ENCODE measurements at regions not wholly inside any gene's neighbourhood (a gene's known extent, or its start where the extent isn't known, plus 50 kb on each side); places are given as distances from the start of the nearest gene placed in this dataset.
"Not testable (repeated sequence)": the region's sequence is repeated elsewhere in the genome, so short reads cannot be mapped to it uniquely, and the experiment has no call there.

- DNase-seq, result no peak
Measured at GRCh38 chrX:8105531-8105930, 65.5 kb downstream of the VCX2 start.

GRCh38 chrX:8103655-8104054 lies 67.4 kb downstream of the VCX2 start:
- no peak for DNase-seq

GRCh38 chrX:8091510-8091909 lies 79.6 kb downstream of the VCX2 start:
- no peak for DNase-seq

GRCh38 chrX:8090906-8091305 lies 80.2 kb downstream of the VCX2 start:
- no peak for DNase-seq

GRCh38 chrX:8090482-8090881 lies 80.6 kb downstream of the VCX2 start:
- no peak for DNase-seq

- no peak for DNase-seq
Measured at GRCh38 chrX:8089141-8089540, 81.9 kb downstream of the VCX2 start.

- DNase-seq, result no peak
Measured at GRCh38 chrX:8084006-8084405, 87.1 kb downstream of the VCX2 start.

GRCh38 chrX:8083286-8083685 lies 87.8 kb downstream of the VCX2 start:
- no peak for DNase-seq

- DNase-seq, result no peak
Measured at GRCh38 chrX:8075636-8076035, 95.4 kb downstream of the VCX2 start.

- no peak for DNase-seq
Measured at GRCh38 chrX:8067754-8068462, 103.2 kb downstream of the VCX2 start.

- DNase-seq, result no peak
Measured at GRCh38 chrX:8052909-8053308, 118.2 kb downstream of the VCX2 start.

- DNase-seq, result no peak
Measured at GRCh38 chrX:8049827-8050226, 121.2 kb downstream of the VCX2 start.

GRCh38 chrX:8048466-8048865 lies 121.3 kb upstream of the PNPLA4 start:
- no peak for DNase-seq

- DNase-seq, result no peak
Measured at GRCh38 chrX:8044947-8045346, 117.7 kb upstream of the PNPLA4 start.

- DNase-seq, result no peak
Measured at GRCh38 chrX:8043546-8043945, 116.3 kb upstream of the PNPLA4 start.

GRCh38 chrX:8043121-8043520 lies 115.9 kb upstream of the PNPLA4 start:
- no peak for DNase-seq

GRCh38 chrX:8042304-8042703 lies 115.1 kb upstream of the PNPLA4 start:
- no peak for DNase-seq

GRCh38 chrX:8039711-8040110 lies 112.5 kb upstream of the PNPLA4 start:
- DNase-seq, result not testable (repeated sequence)

GRCh38 chrX:8037593-8038348 lies 110.6 kb upstream of the PNPLA4 start:
- DNase-seq, result no peak

GRCh38 chrX:8036914-8037313 lies 109.7 kb upstream of the PNPLA4 start:
- no peak for DNase-seq

- DNase-seq, result no peak
Measured at GRCh38 chrX:8034058-8034457, 106.8 kb upstream of the PNPLA4 start.

GRCh38 chrX:8033175-8033574 lies 106.0 kb upstream of the PNPLA4 start:
- DNase-seq, result no peak

- no peak for DNase-seq
Measured at GRCh38 chrX:8030361-8030760, 103.1 kb upstream of the PNPLA4 start.

GRCh38 chrX:8027827-8028226 lies 100.6 kb upstream of the PNPLA4 start:
- no peak for DNase-seq

GRCh38 chrX:8025705-8026104 lies 98.5 kb upstream of the PNPLA4 start:
- DNase-seq, result no peak
